ENCODE measurements at regions not wholly inside any gene's neighbourhood (a gene's known extent, or its start where the extent isn't known, plus 50 kb on each side); places are given as distances from the start of the nearest gene placed in this dataset.
A peak's percentile ranks its signal among the peaks of the same experiment; 100 is the strongest.
"Not testable (repeated sequence)": the region's sequence is repeated elsewhere in the genome, so short reads cannot be mapped to it uniquely, and the experiment has no call there.

GRCh38 chr3:75129101-75129500 lies 514.6 kb upstream of the CNTN3 start:
- no peak for DNase-seq

GRCh38 chr3:75136100-75136897 lies 521.8 kb upstream of the CNTN3 start:
- no peak for DNase-seq

- no peak for DNase-seq
Measured at GRCh38 chr3:75138345-75138744, 523.9 kb upstream of the CNTN3 start.

GRCh38 chr3:75140904-75141615 lies 523.1 kb upstream of the FRG2C start:
- DNase-seq: no peak

- no peak for DNase-seq
Measured at GRCh38 chr3:75144406-75144805, 519.7 kb upstream of the FRG2C start.

- DNase-seq: no peak
Measured at GRCh38 chr3:75171630-75172230, 492.4 kb upstream of the FRG2C start.

- no peak for DNase-seq
Measured at GRCh38 chr3:75176937-75177336, 487.2 kb upstream of the FRG2C start.

- no peak for DNase-seq
Measured at GRCh38 chr3:75180235-75180944, 483.7 kb upstream of the FRG2C start.

GRCh38 chr3:75180945-75181298 lies 483.2 kb upstream of the FRG2C start:
- DNase-seq: no peak

- no peak for DNase-seq
Measured at GRCh38 chr3:75188962-75189361, 475.2 kb upstream of the FRG2C start.

- peak; percentile 62 for DNase-seq
Measured at GRCh38 chr3:75192146-75192616, 471.9 kb upstream of the FRG2C start.

GRCh38 chr3:75193797-75194196 lies 470.3 kb upstream of the FRG2C start:
- DNase-seq: no peak

- not testable (repeated sequence) for DNase-seq
Measured at GRCh38 chr3:75214332-75214731, 449.8 kb upstream of the FRG2C start.

GRCh38 chr3:75218577-75218976 lies 445.6 kb upstream of the FRG2C start:
- no peak for DNase-seq

GRCh38 chr3:75220932-75221331 lies 443.2 kb upstream of the FRG2C start:
- no peak for DNase-seq

GRCh38 chr3:75224412-75224811 lies 439.7 kb upstream of the FRG2C start:
- no peak for DNase-seq

- no peak for DNase-seq
Measured at GRCh38 chr3:75232216-75232615, 431.9 kb upstream of the FRG2C start.

GRCh38 chr3:75235631-75236030 lies 428.5 kb upstream of the FRG2C start:
- DNase-seq: no peak

GRCh38 chr3:75237053-75237452 lies 427.1 kb upstream of the FRG2C start:
- DNase-seq: no peak

GRCh38 chr3:75237477-75237876 lies 426.7 kb upstream of the FRG2C start:
- no peak for DNase-seq

- not testable (repeated sequence) for DNase-seq
Measured at GRCh38 chr3:75241226-75241962, 422.7 kb upstream of the FRG2C start.

- no peak for DNase-seq
Measured at GRCh38 chr3:75242012-75242735, 422.0 kb upstream of the FRG2C start.

Measured in activated CD4-positive, alpha-beta T cell treated with anti-CD3 and anti-CD28 coated beads for 48 hours (primary cell).